OCI-LY7 (cell line): ENCODE measurements at regions not wholly inside any gene's neighbourhood (a gene's known extent, or its start where the extent isn't known, plus 50 kb on each side); places are given as distances from the start of the nearest gene placed in this dataset.

ENCODE experiments used
- BruUV-seq: library from RNA; stranded (reverse); fragments of 400-500 nt; replicated peaks from 2 replicates; lab custom pipeline; 2021; lab: Mats Ljungman, UMichigan
- CTCF ChIA-PET: fragments of 300-600 bp; sonication (Branson Sonifier 250); formaldehyde crosslinking; loops from one replicate; lab custom pipeline; 2022; ENCODE audit warnings: antibody characterized with exemption; ENCODE audit not compliant: unreplicated experiment; lab: Charles Lee
- POLR2A ChIA-PET: fragments of 300-600 bp; sonication (Branson Sonifier 250); formaldehyde crosslinking; loops from one replicate; lab custom pipeline; 2022; ENCODE audit warnings: antibody characterized with exemption; lab: Charles Lee
- DNase-seq: peaks from one replicate; pipeline ENCODE4 v3.0.0-alpha.2; 2015; ENCODE audit warnings: low spot score
- H2AFZ ChIP-seq: fragments of 200-600 bp; sonication (generic), shearing (Covaris generic); 2 replicates; pipeline ENCODE4 v1.6.1; 2014; ENCODE audit warnings: mild to moderate bottlenecking, antibody characterized with exemption, low read length, moderate library complexity
- H3K27ac ChIP-seq: fragments of 200-600 bp; sonication (generic); 2 replicates; pipeline ENCODE4 v1.5.1; 2014; ENCODE audit warnings: mixed run types, low read depth, mild to moderate bottlenecking, moderate library complexity, low read length, inconsistent platforms; ENCODE audit not compliant: poor library complexity, severe bottlenecking
- H3K36me3 ChIP-seq: fragments of 200-600 bp; sonication (generic); 2 replicates; pipeline ENCODE4 v1.6.1; 2014; ENCODE audit warnings: mild to moderate bottlenecking, antibody characterized with exemption, low read length, moderate library complexity, mixed read lengths; ENCODE audit not compliant: insufficient read depth
- H3K4me1 ChIP-seq: fragments of 200-600 bp; sonication (generic); 2 replicates; pipeline ENCODE4 v1.5.1; 2014; ENCODE audit warnings: mild to moderate bottlenecking, low read length; ENCODE audit not compliant: insufficient read depth, poor library complexity, severe bottlenecking
- H3K4me2 ChIP-seq: fragments of 200-600 bp; sonication (generic); 2 replicates; pipeline ENCODE4 v1.6.1; 2014; ENCODE audit warnings: mild to moderate bottlenecking, low read length
- H3K4me3 ChIP-seq: fragments of 200-600 bp; sonication (generic); 2 replicates; pipeline ENCODE4 v1.5.1; 2014; ENCODE audit warnings: mild to moderate bottlenecking, low read depth, low read length; ENCODE audit not compliant: poor library complexity, severe bottlenecking
- H3K79me2 ChIP-seq: fragments of 200-600 bp; sonication (generic); 2 replicates; pipeline ENCODE4 v1.6.1; 2016; ENCODE audit warnings: low read depth, mild to moderate bottlenecking, low read length, moderate library complexity, mixed read lengths; ENCODE audit not compliant: insufficient read depth
- H3K9me2 ChIP-seq: fragments of 200-600 bp; sonication (generic); 2 replicates; pipeline ENCODE4 v1.6.1; 2016; ENCODE audit warnings: mild to moderate bottlenecking, low read length, mixed read lengths; ENCODE audit not compliant: insufficient read depth
- H3K9me3 ChIP-seq: fragments of 200-600 bp; sonication (generic); 2 replicates; pipeline ENCODE4 v1.6.1; 2014; ENCODE audit warnings: mild to moderate bottlenecking, mixed run types, low read length, mixed read lengths
- H4K20me1 ChIP-seq: fragments of 200-600 bp; sonication (generic); 2 replicates; pipeline ENCODE4 v1.6.1; 2014; ENCODE audit warnings: mild to moderate bottlenecking, antibody characterized with exemption, low read length, moderate library complexity, mixed read lengths; ENCODE audit not compliant: insufficient read depth
- EZH2phosphoT487 ChIP-seq: fragments of 200-600 bp; sonication (generic); IDR thresholded peaks from 2 replicates; pipeline ENCODE4 v1.6.1; 2018; ENCODE audit warnings: low read depth, borderline replicate concordance, mild to moderate bottlenecking, mixed run types, antibody characterized with exemption, low read length, moderate library complexity, mixed read lengths
- intact Hi-C: fragments of 100-400 bp; cut with micrococcal nuclease; formaldehyde crosslinking; loops from one replicate; pipeline ENCODE4 v1.10.0; 2022; ENCODE audit not compliant: unreplicated experiment
- TF ChIP-seq, protein P1 (sequence below): fragments of 200-600 bp; sonication (generic); conservative IDR thresholded peaks from 2 replicates; pipeline ENCODE4 v1.5.1; 2014; ENCODE audit warnings: mild to moderate bottlenecking, antibody characterized with exemption, low read length, moderate library complexity, mixed read lengths

DNA sequence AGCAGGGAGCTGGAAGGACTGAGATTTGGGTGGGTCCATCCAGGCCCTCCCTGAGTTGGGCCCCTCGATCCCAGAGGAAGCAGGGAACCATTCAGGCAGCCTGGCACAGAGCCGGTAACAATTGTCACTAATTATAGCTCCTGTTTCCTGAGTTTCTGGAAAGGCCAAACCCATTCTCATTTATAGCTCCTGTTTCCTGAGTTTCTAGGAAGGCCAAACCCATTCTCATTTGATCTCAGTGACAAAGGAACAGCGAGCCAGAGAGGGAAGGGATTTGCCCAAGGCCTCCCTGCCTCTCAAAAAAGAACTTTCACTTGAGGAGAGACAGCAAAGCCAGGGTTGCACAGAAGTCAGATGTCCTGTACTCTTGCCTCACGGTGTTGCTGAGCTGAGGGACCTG is 521.9 kb downstream of the TYW1 start:
- intact Hi-C loops = no loop called here

DNA sequence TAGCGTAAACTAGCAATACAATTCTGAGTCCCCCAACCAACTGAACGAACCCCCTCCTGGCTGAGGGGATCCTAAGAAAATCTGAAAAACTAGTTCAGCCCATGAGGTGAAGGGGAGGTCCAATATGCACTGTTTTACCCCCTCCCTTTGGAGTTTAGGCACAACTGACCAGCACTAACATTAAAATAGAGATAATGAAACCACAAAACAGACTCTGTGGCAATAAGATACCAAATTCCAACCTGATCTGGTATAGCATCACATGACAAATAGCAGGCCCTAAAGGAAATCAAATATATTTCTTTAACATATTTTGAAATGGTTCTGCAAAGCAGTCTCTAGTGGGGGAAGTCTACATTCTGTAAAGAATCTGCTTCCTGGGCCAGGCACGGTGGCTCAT is 522.5 kb downstream of the TYW1 start:
- H3K36me3 ChIP-seq = no peaks in the 10 kb centered on the region
- no peaks in the 10 kb centered on the region for H3K4me1 ChIP-seq
- H3K9me3 ChIP-seq = no peaks in the 10 kb centered on the region
- H2AFZ ChIP-seq = no peak overlapping the region
- no peak overlapping the region for H3K4me2 ChIP-seq
- H3K4me3 ChIP-seq = no peak overlapping the region
- intact Hi-C loops = no loop called here
- no peaks in the 10 kb centered on the region for H3K9me2 ChIP-seq
- H3K79me2 ChIP-seq = no peaks in the 10 kb centered on the region
- no peaks in the 10 kb centered on the region for H4K20me1 ChIP-seq
- no peak for DNase-seq
- ChIA-PET CTCF (no interaction called here), POLR2A (no interaction called here)
- no TSS peak for BruUV-seq
- no peak overlapping the region for H3K27ac ChIP-seq
- TF ChIP-seq EZH2phosphoT487 = no peak
- TF ChIP-seq, protein P1, sequence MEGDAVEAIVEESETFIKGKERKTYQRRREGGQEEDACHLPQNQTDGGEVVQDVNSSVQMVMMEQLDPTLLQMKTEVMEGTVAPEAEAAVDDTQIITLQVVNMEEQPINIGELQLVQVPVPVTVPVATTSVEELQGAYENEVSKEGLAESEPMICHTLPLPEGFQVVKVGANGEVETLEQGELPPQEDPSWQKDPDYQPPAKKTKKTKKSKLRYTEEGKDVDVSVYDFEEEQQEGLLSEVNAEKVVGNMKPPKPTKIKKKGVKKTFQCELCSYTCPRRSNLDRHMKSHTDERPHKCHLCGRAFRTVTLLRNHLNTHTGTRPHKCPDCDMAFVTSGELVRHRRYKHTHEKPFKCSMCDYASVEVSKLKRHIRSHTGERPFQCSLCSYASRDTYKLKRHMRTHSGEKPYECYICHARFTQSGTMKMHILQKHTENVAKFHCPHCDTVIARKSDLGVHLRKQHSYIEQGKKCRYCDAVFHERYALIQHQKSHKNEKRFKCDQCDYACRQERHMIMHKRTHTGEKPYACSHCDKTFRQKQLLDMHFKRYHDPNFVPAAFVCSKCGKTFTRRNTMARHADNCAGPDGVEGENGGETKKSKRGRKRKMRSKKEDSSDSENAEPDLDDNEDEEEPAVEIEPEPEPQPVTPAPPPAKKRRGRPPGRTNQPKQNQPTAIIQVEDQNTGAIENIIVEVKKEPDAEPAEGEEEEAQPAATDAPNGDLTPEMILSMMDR = no peak

More for the DNA sequence above, 521.9 kb downstream of the TYW1 start:
- ChIA-PET CTCF (no interaction called here), POLR2A (no interaction called here)
- H3K4me2 ChIP-seq = no peak overlapping the region
- DNase-seq = no peak
- H3K79me2 ChIP-seq = no peaks in the 10 kb centered on the region
- H3K9me3 ChIP-seq = no peaks in the 10 kb centered on the region
- BruUV-seq = no TSS peak
- TF ChIP-seq EZH2phosphoT487 = no peak
- TF ChIP-seq, protein P1 = no peak
- no peak overlapping the region for H2AFZ ChIP-seq
- H4K20me1 ChIP-seq = no peaks in the 10 kb centered on the region
- no peak overlapping the region for H3K27ac ChIP-seq
- H3K4me1 ChIP-seq = no peaks in the 10 kb centered on the region
- no peaks in the 10 kb centered on the region for H3K9me2 ChIP-seq
- no peak overlapping the region for H3K4me3 ChIP-seq
- no peaks in the 10 kb centered on the region for H3K36me3 ChIP-seq

- Histone ChIP-seq H2AFZ (no peak overlapping the region), H3K4me2 (no peak overlapping the region), H3K4me3 (no peak overlapping the region), H3K9me2 (no peaks in the 10 kb centered on the region), H4K20me1 (no peaks in the 10 kb centered on the region), H3K9me3 (no peaks in the 10 kb centered on the region), H3K4me1 (no peaks in the 10 kb centered on the region), H3K79me2 (no peaks in the 10 kb centered on the region), H3K27ac (no peak overlapping the region), H3K36me3 (no peaks in the 10 kb centered on the region)
- intact Hi-C loops = no loop called here
- POLR2A ChIA-PET = no interaction called here
- BruUV-seq = no TSS peak
- CTCF ChIA-PET = no interaction called here
- DNase-seq = no peak
- no peak for TF ChIP-seq EZH2phosphoT487
- TF ChIP-seq, protein P1 = no peak
Measured at GRCh38 chr7:67522504-67522903, 525.9 kb downstream of the TYW1 start.
